Endothelial cell of umbilical vein (primary cell): ENCODE measurements at regions not wholly inside any gene's neighbourhood (a gene's known extent, or its start where the extent isn't known, plus 50 kb on each side); places are given as distances from the start of the nearest gene placed in this dataset.

Source experiments
- BruUV-seq: library from RNA; stranded (reverse); fragments of 400-500 nt; replicated peaks from 2 replicates; lab custom pipeline; 2021; lab: Mats Ljungman, UMichigan
- CTCF ChIA-PET: fragments of 300-600, 350-600 bp; sonication (Branson Sonifier 250); formaldehyde crosslinking; loops from one replicate; lab custom pipeline; 2021; ENCODE audit warnings: antibody characterized with exemption, inconsistent platforms; lab: Charles Lee
- POLR2A ChIA-PET: fragments of 300-600, 350-600 bp; sonication (Branson Sonifier 250); formaldehyde crosslinking; loops from one replicate; lab custom pipeline; 2021; ENCODE audit warnings: antibody characterized with exemption, inconsistent platforms; lab: Charles Lee
- DNase-seq: peaks from one replicate; pipeline ENCODE4 v3.0.0-alpha.2; 2011; ENCODE audit warnings: low read depth, low spot score
- FAIRE-seq: peaks from 2 replicates; lab custom pipeline; 2011; peaks lifted over from hg19 to GRCh38; lab: Jason Lieb, UNC
- H2AFZ ChIP-seq: 2 replicates; pipeline ENCODE4 v1.6.0; 2012; ENCODE audit warnings: low read depth, low read length, control low read depth, inconsistent platforms
- H3K27ac ChIP-seq: 2 replicates; pipeline ENCODE4 v1.5.1; 2011; ENCODE audit warnings: low read depth, mild to moderate bottlenecking, control low read depth, low read length, moderate library complexity; ENCODE audit not compliant: insufficient read depth
- H3K27me3 ChIP-seq, 2 experiments: 2 replicates each; pipeline versions ENCODE4 v1.6.0 to v1.6.1; 2011; ENCODE audit warnings: low read length in 2 of 2, mixed read lengths in 1 of 2; ENCODE audit not compliant: control insufficient read depth in 2 of 2, insufficient read depth in 2 of 2
- H3K36me3 ChIP-seq, 2 experiments: 2 replicates in 1 of 2; 3 replicates in 1 of 2; pipeline ENCODE4 v1.5.1; 2011; ENCODE audit warnings: low read length in 2 of 2, mild to moderate bottlenecking in 1 of 2, moderate library complexity in 1 of 2; ENCODE audit not compliant: control insufficient read depth in 2 of 2, insufficient read depth in 2 of 2; ENCODE audit errors: extremely low read depth in 1 of 2
- H3K4me1 ChIP-seq: 3 replicates; pipeline ENCODE4 v1.5.1; 2011; ENCODE audit warnings: mild to moderate bottlenecking, low read length; ENCODE audit not compliant: control insufficient read depth, insufficient read depth; ENCODE audit errors: extremely low read depth
- H3K4me2 ChIP-seq: 2 replicates; pipeline ENCODE4 v1.6.1; 2011; ENCODE audit warnings: low read length, control low read depth, mixed read lengths; ENCODE audit not compliant: insufficient read depth
- H3K4me3 ChIP-seq, 3 experiments: fragments of 200-600 bp in 1 of 3; sonication (generic), shearing (Covaris generic) in 1 of 3; replicated peaks in 1 of 3; 2 replicates each; pipeline ENCODE4 v1.5.1; 2011 to 2016; ENCODE audit warnings: control low read depth in 3 of 3, low read length in 3 of 3, mild to moderate bottlenecking in 2 of 3, inconsistent platforms in 1 of 3, low read depth in 1 of 3, moderate library complexity in 1 of 3; ENCODE audit not compliant: insufficient read depth in 1 of 3
- H3K79me2 ChIP-seq: 2 replicates; pipeline ENCODE4 v1.6.0; 2012; ENCODE audit warnings: low read length, inconsistent platforms; ENCODE audit not compliant: control insufficient read depth, insufficient read depth
- H3K9ac ChIP-seq: replicated peaks from 2 replicates; pipeline ENCODE3; 2011; ENCODE audit warnings: low read length, control low read depth; ENCODE audit not compliant: insufficient read depth; ENCODE audit errors: extremely low read depth
- H3K9me1 ChIP-seq: replicated peaks from 3 replicates; pipeline ENCODE4 v1.6.0; 2011; ENCODE audit warnings: mild to moderate bottlenecking, low read length; ENCODE audit not compliant: control insufficient read depth, insufficient read depth; ENCODE audit errors: extremely low read depth
- H3K9me3 ChIP-seq: replicated peaks from 2 replicates; pipeline ENCODE4 v1.5.1; 2012; ENCODE audit warnings: low read length, inconsistent platforms; ENCODE audit not compliant: control insufficient read depth, insufficient read depth
- H4K20me1 ChIP-seq: replicated peaks from 2 replicates; pipeline ENCODE3; 2011; ENCODE audit warnings: mild to moderate bottlenecking, low read length; ENCODE audit not compliant: control insufficient read depth, insufficient read depth; ENCODE audit errors: extremely low read depth
- EZH2 ChIP-seq: IDR thresholded peaks from 2 replicates; pipeline ENCODE4 v1.6.1; 2012; ENCODE audit warnings: borderline replicate concordance, low read depth, mild to moderate bottlenecking, moderate library complexity, low read length, inconsistent platforms; ENCODE audit not compliant: severe bottlenecking
- FOS ChIP-seq: IDR thresholded peaks from 2 replicates; pipeline ENCODE4 v1.6.1; 2011; ENCODE audit warnings: mild to moderate bottlenecking, low read length, moderate library complexity, borderline replicate concordance; ENCODE audit not compliant: insufficient read depth
- GATA2 ChIP-seq: IDR thresholded peaks from 2 replicates; pipeline ENCODE4 v1.7.0; 2011; ENCODE audit warnings: low read depth, mild to moderate bottlenecking, moderate library complexity, mixed read lengths, low read length; ENCODE audit not compliant: insufficient read length, insufficient read depth
- JUN ChIP-seq: IDR thresholded peaks from 2 replicates; pipeline ENCODE4 v1.6.1; 2011; ENCODE audit warnings: borderline replicate concordance, low read depth; ENCODE audit not compliant: insufficient read length, insufficient read depth
- MYC ChIP-seq: IDR thresholded peaks from one replicate; pipeline ENCODE4 v1.6.1; 2011; ENCODE audit warnings: mild to moderate bottlenecking, low read depth, low read length
- POLR2A ChIP-seq: IDR thresholded peaks from 2 replicates; pipeline ENCODE4 v1.6.1; 2012; ENCODE audit warnings: low read depth, mild to moderate bottlenecking, control low read depth, low read length
- POLR2AphosphoS5 ChIP-seq: IDR thresholded peaks from 2 replicates; pipeline ENCODE4 v1.6.1; 2012; ENCODE audit warnings: low read depth, mild to moderate bottlenecking, control low read depth, low read length, moderate library complexity; ENCODE audit not compliant: insufficient read depth
- dilution Hi-C: fragments of 300-500 bp; cut with MboI; formaldehyde crosslinking; loops from one replicate; pipeline ENCODE4 v1.15.0; 2019; ENCODE audit warnings: low sequenced_read_pairs; ENCODE audit not compliant: extremely low pct_ligation_motif_present
- intact Hi-C: fragments of 100-400 bp; cut with micrococcal nuclease; formaldehyde crosslinking; loops from one replicate; pipeline ENCODE4 v1.10.0; 2022
- TF ChIP-seq, protein P1 (sequence below): IDR thresholded peaks from 2 replicates; pipeline ENCODE4 v1.6.1; 2011; ENCODE audit not compliant: insufficient read depth, insufficient read length
- TF ChIP-seq, protein P2 (sequence below), 2 donors: IDR thresholded peaks; 1 replicate in 1 of 2; 2 replicates in 1 of 2; pipeline ENCODE4 v1.5.1; 2011; ENCODE audit warnings: low read length in 2 of 2, mild to moderate bottlenecking in 2 of 2, moderate library complexity in 2 of 2, control low read depth in 1 of 2, inconsistent platforms in 1 of 2, low read depth in 1 of 2; ENCODE audit not compliant: insufficient read depth in 1 of 2; ENCODE audit errors: extremely low read depth in 1 of 2

DNA sequence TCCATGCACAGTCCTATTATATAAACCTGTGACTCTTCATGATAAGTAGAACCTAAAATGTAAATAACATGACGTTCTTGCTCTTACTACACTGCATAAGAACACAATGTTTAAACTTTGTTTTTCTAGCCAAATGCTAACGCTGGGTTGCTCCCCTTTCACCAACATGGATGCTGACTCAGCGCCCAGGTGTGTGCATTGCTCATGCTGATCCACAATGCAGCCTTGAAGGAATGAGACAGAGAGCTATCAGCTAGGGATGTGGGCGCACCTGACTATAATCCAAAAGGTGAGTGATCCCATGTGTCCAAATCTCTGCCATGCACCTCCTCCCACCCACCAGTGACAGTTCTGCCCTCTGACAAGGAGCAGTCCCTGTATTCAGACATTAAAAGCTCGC, 235.0 kb downstream of the IRS1 start:
- H3K79me2 ChIP-seq = no peaks in the 10 kb centered on the region
- H3K4me3 ChIP-seq = no peak overlapping the region
- H2AFZ ChIP-seq = no peak overlapping the region
- dilution Hi-C loops (no loop called here), intact Hi-C loops (no loop called here)
- H3K9ac ChIP-seq = no peak overlapping the region
- no peaks in the 10 kb centered on the region for H4K20me1 ChIP-seq
- POLR2A ChIA-PET = no interaction called here
- H3K27me3 ChIP-seq = no peaks in the 10 kb centered on the region
- no peaks in the 10 kb centered on the region for H3K36me3 ChIP-seq
- no peaks in the 10 kb centered on the region for H3K4me1 ChIP-seq
- no peak overlapping the region for H3K27ac ChIP-seq
- TF ChIP-seq POLR2AphosphoS5 (no peak), MYC (no peak), JUN (no peak), GATA2 (no peak), EZH2 (no peak), FOS (no peak), POLR2A (no peak)
- TF ChIP-seq, protein P1, sequence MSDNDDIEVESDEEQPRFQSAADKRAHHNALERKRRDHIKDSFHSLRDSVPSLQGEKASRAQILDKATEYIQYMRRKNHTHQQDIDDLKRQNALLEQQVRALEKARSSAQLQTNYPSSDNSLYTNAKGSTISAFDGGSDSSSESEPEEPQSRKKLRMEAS = no peak
- TF ChIP-seq, protein P2, sequence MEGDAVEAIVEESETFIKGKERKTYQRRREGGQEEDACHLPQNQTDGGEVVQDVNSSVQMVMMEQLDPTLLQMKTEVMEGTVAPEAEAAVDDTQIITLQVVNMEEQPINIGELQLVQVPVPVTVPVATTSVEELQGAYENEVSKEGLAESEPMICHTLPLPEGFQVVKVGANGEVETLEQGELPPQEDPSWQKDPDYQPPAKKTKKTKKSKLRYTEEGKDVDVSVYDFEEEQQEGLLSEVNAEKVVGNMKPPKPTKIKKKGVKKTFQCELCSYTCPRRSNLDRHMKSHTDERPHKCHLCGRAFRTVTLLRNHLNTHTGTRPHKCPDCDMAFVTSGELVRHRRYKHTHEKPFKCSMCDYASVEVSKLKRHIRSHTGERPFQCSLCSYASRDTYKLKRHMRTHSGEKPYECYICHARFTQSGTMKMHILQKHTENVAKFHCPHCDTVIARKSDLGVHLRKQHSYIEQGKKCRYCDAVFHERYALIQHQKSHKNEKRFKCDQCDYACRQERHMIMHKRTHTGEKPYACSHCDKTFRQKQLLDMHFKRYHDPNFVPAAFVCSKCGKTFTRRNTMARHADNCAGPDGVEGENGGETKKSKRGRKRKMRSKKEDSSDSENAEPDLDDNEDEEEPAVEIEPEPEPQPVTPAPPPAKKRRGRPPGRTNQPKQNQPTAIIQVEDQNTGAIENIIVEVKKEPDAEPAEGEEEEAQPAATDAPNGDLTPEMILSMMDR (IDR thresholded peaks at IDR 0.05; ENCODE audit: extremely low read depth in 1 of 2, insufficient read depth in 1 of 2, low read depth in 1 of 2, low read length in 2 of 2) = no peak
- FAIRE-seq = no peak
- BruUV-seq = no TSS peak
- no peak overlapping the region for H3K4me2 ChIP-seq
- DNase-seq = no peak
- H3K9me1 ChIP-seq = no peaks in the 10 kb centered on the region
- CTCF ChIA-PET = no interaction called here
- no peaks in the 10 kb centered on the region for H3K9me3 ChIP-seq
